Superior temporal gyrus (tissue), 1 donor: ENCODE measurements at regions not wholly inside any gene's neighbourhood (a gene's known extent, or its start where the extent isn't known, plus 50 kb on each side); places are given as distances from the start of the nearest gene placed in this dataset.

Experiments used
- DNase-seq: peaks from one replicate; pipeline ENCODE4 v3.0.0-alpha.2; 2016; ENCODE audit errors: extremely low spot score

DNA sequence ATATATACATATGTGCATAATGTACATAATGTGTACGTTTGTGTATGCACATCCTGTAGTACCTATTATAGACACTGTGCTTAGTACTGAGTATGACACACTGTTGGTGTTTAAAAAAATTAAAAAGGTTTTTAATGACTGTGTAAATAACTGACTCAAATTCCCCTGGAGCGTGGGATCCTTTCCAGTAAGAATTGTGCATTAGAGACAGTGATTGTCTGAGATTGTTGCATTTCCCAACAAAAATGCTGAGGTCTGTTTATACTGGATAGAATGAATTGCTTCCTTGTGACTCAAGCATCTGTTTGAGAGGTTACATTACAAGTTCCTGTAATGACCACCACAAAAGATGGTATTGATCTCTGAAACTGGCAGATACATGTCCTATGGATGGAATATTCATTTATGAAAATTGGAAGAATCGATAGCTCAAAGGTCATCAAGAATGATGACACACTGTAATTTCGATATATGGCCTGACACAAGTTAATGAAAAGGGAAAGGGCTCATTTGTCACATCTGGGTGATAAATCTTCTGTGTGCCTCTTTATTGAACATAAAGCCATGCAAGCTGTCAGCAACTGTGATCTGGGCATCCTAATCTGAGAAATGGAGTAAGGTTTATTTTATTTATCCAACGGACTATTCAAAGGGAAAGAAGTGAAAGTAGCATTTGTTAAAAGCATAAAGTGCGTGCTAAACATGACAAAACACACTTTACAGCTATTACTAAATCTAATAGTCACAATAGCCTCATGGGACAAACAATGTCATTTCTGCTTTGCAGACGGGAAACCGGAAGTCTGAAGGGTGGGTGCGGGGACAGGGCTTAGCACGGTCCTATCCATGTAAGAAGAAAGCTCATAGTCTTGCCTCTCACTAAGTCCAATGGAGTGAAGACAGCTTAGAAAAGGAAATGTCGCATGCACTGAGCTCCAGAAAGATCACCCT lies 228.8 kb downstream of the CDH11 start:
- no peak for DNase-seq

DNA sequence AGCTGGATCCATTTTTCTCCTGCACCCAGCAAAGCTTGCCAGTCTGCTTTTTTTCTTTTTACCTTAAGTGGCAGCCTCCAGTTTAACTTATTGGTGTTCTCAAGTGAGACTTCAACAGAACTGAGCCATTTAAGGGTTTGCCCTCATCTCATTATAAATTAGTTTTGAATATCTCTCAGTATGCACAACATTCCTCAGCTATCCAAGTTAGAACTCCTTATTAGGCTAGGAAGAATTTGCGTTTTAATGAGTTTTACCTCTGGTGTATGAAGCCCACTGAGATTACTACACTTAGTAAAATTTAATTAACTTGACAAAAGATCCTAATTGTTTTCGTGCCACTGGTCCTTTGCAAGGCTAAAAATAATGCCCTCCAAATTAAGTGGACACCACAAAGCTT lies 232.4 kb downstream of the CDH11 start:
- no peak for DNase-seq

DNA sequence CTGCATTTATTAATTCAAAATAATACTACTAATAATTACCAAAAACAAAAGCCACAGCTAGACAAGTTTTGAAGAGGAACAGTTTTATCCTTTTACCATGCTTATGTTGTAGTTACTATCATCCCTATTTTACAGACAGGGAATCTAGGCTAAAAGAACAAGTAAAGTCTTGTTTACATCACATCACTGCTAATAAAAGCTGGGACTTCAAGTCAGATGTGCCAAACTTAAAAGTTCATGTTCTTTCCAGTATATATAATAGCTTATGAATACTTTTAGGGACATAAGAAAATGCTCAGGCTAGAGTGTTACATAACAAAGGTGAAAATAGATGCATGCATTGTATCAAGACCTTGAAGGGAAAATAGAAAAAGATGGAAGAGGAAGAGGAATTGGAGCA lies 234.2 kb downstream of the CDH11 start:
- no peak for DNase-seq

DNA sequence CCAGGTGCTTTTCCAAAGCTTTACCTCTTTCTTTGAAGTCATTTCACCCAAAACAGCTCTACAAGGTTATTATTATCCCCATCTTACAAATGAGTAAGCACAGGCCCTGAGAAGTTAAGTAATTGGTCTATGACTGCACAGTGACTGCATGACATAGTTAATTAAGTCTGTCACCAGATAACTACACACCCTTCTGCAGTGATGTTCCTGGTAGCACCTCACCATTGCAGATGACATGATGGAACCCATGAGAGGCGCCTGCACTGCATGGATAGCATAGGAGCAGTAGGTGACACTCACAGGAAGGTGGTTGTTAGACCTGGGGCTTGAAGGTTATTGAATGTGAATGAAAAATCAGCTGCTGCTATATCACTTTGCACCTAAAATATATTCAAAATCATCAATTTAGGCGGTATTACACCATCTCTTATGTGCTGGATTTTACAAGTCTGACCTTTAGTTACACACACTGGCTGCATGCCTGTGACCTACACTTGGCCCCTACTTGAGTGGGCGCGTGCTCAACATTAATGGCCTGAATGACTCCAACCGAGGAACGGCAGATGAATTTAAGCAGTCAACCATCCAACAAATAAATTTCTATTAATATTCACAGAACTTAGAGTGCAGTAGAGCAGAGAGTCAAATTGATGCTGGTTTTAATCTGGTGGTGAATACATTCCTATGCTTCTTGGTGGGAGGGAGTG lies 239.6 kb downstream of the CDH11 start:
- DNase-seq = no peak

- no peak for DNase-seq
Measured at GRCh38 chr16:64880994-64881393, 240.9 kb downstream of the CDH11 start.

- DNase-seq = no peak
Measured at GRCh38 chr16:64880006-64880405, 241.9 kb downstream of the CDH11 start.

DNA sequence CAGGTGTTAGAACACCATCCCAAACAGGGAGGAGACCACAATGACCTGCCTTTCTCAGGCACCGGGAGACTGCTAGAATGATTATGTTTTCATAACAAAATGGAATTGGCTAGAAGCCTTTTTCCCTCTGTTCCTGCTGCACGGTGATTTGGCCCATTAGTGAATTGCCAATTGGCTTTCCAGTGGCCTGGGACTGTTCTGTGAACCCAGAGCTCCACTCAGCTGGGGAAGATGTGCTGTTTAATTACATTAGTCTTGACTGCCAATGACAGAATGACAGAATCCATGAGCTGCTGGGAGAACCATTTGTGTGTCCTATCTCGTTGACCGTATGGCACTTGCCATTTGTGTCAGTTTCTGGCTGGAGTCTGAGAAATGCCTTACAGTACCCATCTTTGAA lies 242.9 kb downstream of the CDH11 start:
- DNase-seq = no peak

DNA sequence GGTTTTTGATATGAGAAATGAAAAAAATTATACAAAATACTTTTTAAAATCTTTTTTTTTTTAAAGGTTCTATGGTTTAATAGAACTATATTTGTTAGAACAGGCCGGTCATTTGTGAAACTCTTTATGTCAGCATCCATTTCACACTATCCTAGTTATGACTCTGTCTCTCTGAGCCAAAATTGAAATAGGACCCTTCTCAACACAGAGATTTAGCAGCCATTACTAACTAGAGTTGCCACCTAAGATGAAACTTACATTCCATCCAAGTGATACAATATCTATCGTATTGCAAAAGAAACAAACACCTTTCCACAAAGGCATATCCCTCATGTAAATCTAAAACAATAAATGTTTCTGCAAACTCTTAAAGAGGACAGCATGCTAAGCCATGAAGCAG lies 249.8 kb downstream of the CDH11 start:
- DNase-seq = no peak

DNA sequence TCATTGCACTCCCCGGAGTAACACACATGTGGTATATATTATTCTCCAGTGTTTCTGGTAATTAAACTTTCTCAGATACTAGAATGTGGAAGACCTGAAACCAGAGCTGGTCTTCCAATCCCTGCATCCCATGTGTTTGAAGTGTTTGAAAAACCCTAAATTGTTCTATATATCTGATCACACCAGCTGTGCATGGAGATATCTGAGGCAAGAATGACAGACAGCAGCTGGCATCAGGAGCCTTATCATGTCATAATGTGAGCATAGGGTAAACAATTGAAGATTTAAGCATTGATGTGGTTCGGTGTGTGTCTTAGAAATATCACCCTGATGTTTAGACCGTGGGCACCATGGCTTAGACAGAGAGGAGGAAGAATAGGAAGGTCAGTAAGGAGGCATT lies 251.0 kb downstream of the CDH11 start:
- DNase-seq = no peak

DNA sequence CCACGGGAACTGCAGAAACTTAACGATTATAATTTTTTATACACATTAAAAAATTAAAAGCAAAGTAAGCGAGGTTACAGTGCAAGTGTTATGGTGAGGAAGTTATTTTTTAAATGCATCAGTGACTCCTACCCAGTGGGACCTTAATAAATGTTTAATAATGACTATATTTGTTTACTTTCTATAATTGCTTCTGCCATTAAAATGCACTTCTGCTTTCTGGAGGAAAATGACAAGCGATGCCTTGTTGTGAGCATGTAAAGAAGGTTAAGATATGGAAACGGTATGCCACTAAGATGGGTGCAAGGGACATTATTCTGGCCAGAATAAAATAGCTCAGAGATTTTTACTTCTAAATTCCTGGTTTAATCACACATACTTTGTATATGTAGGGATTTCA lies 252.1 kb downstream of the CDH11 start:
- no peak for DNase-seq

- no peak for DNase-seq
Measured at GRCh38 chr16:64866021-64866420, 255.8 kb downstream of the CDH11 start.

DNA sequence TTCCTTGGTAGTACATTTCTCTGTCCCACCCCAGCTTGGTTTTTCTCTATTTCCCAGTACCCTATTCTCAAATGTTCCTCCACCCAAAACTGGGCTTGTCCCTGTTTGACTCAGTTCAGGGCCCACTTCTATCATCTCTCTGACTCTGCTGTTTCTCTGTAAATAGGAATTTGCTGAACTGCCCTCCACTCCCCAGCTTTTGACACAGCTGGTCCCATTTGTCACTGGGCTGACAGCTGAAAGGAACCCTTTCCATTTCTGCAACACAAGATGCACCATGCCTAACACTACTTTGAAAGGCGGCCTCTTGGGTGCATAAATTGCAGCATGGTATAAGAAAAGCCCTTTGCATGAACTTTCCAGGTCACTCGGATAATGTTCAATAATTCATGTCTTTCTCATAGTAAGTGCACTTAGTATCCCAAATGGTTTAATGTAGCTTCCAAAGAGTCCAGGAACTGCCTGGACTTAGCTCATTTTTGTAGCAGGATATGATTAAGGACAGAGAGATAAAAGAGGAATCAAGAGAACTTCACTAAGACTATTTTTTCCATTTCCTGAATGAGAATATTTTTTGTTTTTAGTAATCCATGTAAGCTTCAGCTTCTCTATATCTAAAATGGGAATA lies 256.7 kb downstream of the CDH11 start:
- DNase-seq = no peak

GRCh38 chr16:64864232-64864809 lies 257.5 kb downstream of the CDH11 start:
- DNase-seq = peak; percentile 71

DNA sequence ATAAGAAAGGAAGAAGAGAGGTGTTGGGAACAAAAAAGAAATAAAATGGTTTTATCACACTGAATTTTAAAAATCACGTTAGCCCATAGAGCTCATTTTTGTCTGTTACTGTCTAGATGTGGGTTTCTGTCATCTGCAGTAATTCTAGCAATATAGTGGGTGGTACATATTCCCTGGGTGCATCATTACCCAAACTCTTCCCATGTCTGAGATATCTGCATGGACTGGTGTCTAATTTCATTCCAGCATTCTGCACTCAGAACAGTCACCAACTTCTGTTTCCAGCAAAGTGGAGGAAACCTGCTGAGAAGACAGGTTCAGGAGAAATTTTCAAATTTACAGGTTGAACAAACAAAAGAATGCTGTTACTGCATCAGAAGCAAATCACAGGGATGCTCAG lies 263.8 kb downstream of the CDH11 start:
- no peak for DNase-seq

DNA sequence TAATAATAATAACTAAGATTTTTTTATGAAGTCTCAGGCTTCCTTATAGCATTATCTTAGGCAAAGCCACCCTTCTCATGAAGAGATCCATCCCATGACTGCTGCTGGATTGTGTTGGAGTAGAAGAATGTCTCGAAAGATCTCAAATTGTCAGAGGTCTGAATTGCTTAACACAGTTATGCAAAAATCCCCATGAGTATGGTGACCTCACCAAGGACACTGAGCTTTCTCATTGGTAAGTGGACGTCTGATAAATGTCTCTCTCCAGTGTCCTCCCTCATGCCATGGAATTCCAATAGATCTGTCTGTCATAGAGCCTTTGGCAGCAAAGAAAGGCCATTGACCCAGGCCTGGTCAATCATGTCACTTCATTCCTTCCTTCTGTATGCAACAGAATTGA lies 264.5 kb downstream of the CDH11 start:
- DNase-seq = no peak

GRCh38 chr16:64853551-64853950 lies 268.3 kb downstream of the CDH11 start:
- no peak for DNase-seq

GRCh38 chr16:64846966-64847365 lies 274.9 kb downstream of the CDH11 start:
- DNase-seq = no peak

GRCh38 chr16:64845071-64845470 lies 276.8 kb downstream of the CDH11 start:
- no peak for DNase-seq

GRCh38 chr16:64841482-64841881 lies 280.4 kb downstream of the CDH11 start:
- no peak for DNase-seq

DNA sequence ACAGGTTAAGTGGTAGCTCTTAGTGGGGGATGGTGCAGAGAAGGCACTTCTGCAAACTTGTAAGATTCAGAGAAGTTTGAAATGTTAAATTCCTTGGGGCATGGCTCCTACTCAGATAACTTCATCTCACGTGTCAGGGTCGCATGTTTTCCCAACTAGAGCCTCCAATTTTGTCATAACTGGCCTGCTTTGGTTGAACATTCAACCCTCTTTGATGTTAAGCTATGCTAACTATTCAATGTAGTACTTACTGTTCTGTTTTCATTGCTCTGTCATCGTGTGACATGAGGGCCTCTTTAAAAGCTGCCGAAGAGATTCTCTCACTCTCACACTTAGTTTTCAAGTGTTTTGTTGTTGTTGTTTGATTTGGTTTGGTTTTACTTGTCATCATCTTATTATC lies 280.8 kb downstream of the CDH11 start:
- no peak for DNase-seq

DNA sequence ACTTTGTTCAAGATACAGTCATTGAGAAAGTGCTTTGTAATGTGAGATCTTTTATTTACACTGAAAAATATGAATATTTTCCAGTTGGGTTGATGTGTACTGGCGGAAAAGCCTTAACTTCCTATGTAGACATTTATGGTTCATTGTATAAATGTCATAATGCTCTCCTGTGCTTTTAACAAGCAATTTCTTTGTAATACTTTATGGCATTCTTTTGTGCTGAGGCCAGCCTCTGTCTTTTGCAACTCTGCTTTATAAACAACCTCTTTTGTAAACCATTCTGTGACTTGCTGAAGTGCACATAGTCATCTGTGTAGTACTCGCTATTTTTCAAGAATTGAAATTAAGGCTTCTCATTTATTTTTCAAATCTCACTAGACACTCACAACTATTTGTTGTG lies 291.2 kb downstream of the CDH11 start:
- no peak for DNase-seq

DNA sequence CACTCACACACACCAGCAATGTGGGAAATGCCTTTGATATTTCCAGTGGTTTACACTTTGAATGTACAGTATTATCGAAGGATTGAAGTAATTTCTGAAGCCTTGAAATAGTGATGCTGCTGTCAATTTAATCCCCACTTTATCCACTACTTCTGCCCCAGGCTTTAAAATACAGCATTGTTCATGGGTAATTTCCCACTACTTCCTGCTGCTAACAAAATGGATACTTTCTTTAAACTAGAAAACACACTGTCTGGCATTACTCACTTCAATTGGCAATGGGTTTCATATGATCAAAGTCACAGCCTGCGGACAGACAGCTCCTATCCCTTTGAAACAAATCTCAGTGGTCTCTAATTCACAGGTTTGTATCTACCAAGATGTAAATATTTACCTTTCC lies 292.2 kb downstream of the CDH11 start:
- no peak for DNase-seq
